ENCODE measurements at regions not wholly inside any gene's neighbourhood (a gene's known extent, or its start where the extent isn't known, plus 50 kb on each side); places are given as distances from the start of the nearest gene placed in this dataset.

GRCh38 chr12:47328831-47329545, 249.2 kb upstream of the AMIGO2 start:
- Histone ChIP-seq H3K79me2 (ENCODE audit: insufficient read depth, low read length) (no peaks in the 10 kb centered on the region), H3K4me3 (ENCODE audit: insufficient read depth, low read length, poor library complexity, severe bottlenecking) (no peak overlapping the region), H3K9me2 (replicated peaks; ENCODE audit: insufficient read depth, low read length) (no peaks in the 10 kb centered on the region), H4K20me1 (ENCODE audit: low read depth, low read length) (no peaks in the 10 kb centered on the region), H3K9me3 (ENCODE audit: insufficient read depth, low read length) (no peaks in the 10 kb centered on the region), H3K27me3 (ENCODE audit: low read length) (no peaks in the 10 kb centered on the region), H3K36me3 (ENCODE audit: low read length) (no peaks in the 10 kb centered on the region), H3K27ac (ENCODE audit: low read depth, low read length) (no peak overlapping the region), H2AFZ (ENCODE audit: low read depth, low read length, severe bottlenecking) (no peak overlapping the region), H3K4me2 (ENCODE audit: low read depth, low read length, poor library complexity, severe bottlenecking) (no peak overlapping the region), H3F3A (ENCODE audit: insufficient read depth) (no peaks in the 10 kb centered on the region), H3K9ac (ENCODE audit: low read length) (no peak overlapping the region)
- TF ChIP-seq CTCF (IDR thresholded peaks at IDR 0.05; ENCODE audit: insufficient read depth, low read length, poor library complexity, severe bottlenecking): no peak
- TF ChIP-seq EZH2phosphoT487 (conservative IDR thresholded peaks at IDR 0.05; ENCODE audit: low read length): no peak

DNA sequence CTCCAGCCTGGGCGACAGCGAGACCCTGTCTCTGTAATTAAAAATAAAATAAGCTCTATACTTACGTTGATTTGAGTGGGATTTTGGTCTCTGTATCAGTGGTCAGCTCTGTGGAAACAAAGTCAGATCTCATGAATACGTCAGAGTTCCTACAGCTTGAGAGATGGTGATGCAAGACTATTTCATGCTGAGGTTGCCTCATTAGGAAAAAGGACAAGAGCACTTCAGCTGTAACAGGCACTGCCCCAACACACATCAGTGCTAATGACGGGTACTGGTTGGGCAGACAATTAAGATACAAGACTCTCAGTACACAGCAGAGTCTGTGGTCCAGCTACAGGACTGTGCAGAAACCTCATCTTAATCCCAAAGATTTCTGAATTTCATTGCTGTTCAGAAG, 246.4 kb upstream of the AMIGO2 start:
- no peak overlapping the region for H2AFZ ChIP-seq (ENCODE audit: low read depth, low read length, severe bottlenecking)
- no peak overlapping the region for H3K9ac ChIP-seq (ENCODE audit: low read length)
- H3K4me2 ChIP-seq (ENCODE audit: low read depth, low read length, poor library complexity, severe bottlenecking): no peak overlapping the region
- no peak overlapping the region for H3K4me3 ChIP-seq (ENCODE audit: insufficient read depth, low read length, poor library complexity, severe bottlenecking)
- no peaks in the 10 kb centered on the region for H3F3A ChIP-seq (ENCODE audit: insufficient read depth)
- H3K27ac ChIP-seq (ENCODE audit: low read depth, low read length): no peak overlapping the region
- no peaks in the 10 kb centered on the region for H4K20me1 ChIP-seq (ENCODE audit: low read depth, low read length)
- H3K9me3 ChIP-seq (ENCODE audit: insufficient read depth, low read length): no peaks in the 10 kb centered on the region
- H3K79me2 ChIP-seq (ENCODE audit: insufficient read depth, low read length): no peaks in the 10 kb centered on the region
- H3K36me3 ChIP-seq (ENCODE audit: low read length): no peaks in the 10 kb centered on the region
- no peaks in the 10 kb centered on the region for H3K27me3 ChIP-seq (ENCODE audit: low read length)
- TF ChIP-seq CTCF (IDR thresholded peaks at IDR 0.05; ENCODE audit: insufficient read depth, low read length, poor library complexity, severe bottlenecking) (no peak), EZH2phosphoT487 (conservative IDR thresholded peaks at IDR 0.05; ENCODE audit: low read length) (no peak)
- no peaks in the 10 kb centered on the region for H3K9me2 ChIP-seq (replicated peaks; ENCODE audit: insufficient read depth, low read length)

DNA sequence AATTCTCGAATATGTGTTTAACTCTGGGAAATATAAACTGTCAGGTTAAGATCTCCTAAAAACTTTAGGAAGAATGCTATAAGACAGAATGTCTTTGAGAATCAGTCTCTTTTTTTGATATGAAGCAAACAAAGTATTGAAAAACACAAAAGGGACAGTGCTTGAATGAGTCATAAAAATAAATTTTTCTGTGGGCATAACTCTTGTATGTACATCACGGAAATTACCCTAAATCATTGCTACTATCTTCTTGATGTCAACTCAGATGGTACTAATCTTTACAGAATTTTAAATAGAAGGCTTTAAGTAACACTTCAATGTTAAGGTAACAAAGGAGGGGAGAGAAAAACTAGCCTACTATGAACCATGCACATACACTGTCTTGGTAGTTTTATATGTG, 244.0 kb upstream of the AMIGO2 start:
- no peak for TF ChIP-seq EZH2phosphoT487 (conservative IDR thresholded peaks at IDR 0.05; ENCODE audit: low read length)
- no peak for TF ChIP-seq CTCF (IDR thresholded peaks at IDR 0.05; ENCODE audit: insufficient read depth, low read length, poor library complexity, severe bottlenecking)
- no peaks in the 10 kb centered on the region for H3K27me3 ChIP-seq (ENCODE audit: low read length)
- no peaks in the 10 kb centered on the region for H4K20me1 ChIP-seq (ENCODE audit: low read depth, low read length)
- H3K9ac ChIP-seq (ENCODE audit: low read length): no peak overlapping the region
- H3F3A ChIP-seq (ENCODE audit: insufficient read depth): peaks cover 4% of the 10 kb centered on the region; the same call in 1 of the 2 replicates
- no peaks in the 10 kb centered on the region for H3K36me3 ChIP-seq (ENCODE audit: low read length)
- no peak overlapping the region for H3K27ac ChIP-seq (ENCODE audit: low read depth, low read length)
- H3K4me2 ChIP-seq (ENCODE audit: low read depth, low read length, poor library complexity, severe bottlenecking): no peak overlapping the region
- H3K79me2 ChIP-seq (ENCODE audit: insufficient read depth, low read length): no peaks in the 10 kb centered on the region
- no peak overlapping the region for H3K4me3 ChIP-seq (ENCODE audit: insufficient read depth, low read length, poor library complexity, severe bottlenecking)
- no peaks in the 10 kb centered on the region for H3K9me3 ChIP-seq (ENCODE audit: insufficient read depth, low read length)
- no peaks in the 10 kb centered on the region for H3K9me2 ChIP-seq (replicated peaks; ENCODE audit: insufficient read depth, low read length)
- H2AFZ ChIP-seq (ENCODE audit: low read depth, low read length, severe bottlenecking): no peak overlapping the region
